ENCODE measurements at regions not wholly inside any gene's neighbourhood (a gene's known extent, or its start where the extent isn't known, plus 50 kb on each side); places are given as distances from the start of the nearest gene placed in this dataset.

- Histone ChIP-seq H3K4me3 (no peak overlapping the region), H3K27ac (no peak overlapping the region)
- no peak for TF ChIP-seq CTCF (IDR thresholded peaks at IDR 0.05)
- no peak for DNase-seq (ENCODE audit: low spot score)
Measured at GRCh38 chr12:18861287-18861858, 123.5 kb downstream of the CAPZA3 start.

GRCh38 chr12:18863769-18864500 is 126.0 kb downstream of the CAPZA3 start:
- DNase-seq (ENCODE audit: low spot score): no peak
- TF ChIP-seq CTCF (IDR thresholded peaks at IDR 0.05): no peak

GRCh38 chr12:18864900-18865561 is 127.1 kb downstream of the CAPZA3 start:
- no peak overlapping the region for H3K4me3 ChIP-seq
- no peak for DNase-seq (ENCODE audit: low spot score)
- TF ChIP-seq CTCF (IDR thresholded peaks at IDR 0.05): no peak
- H3K27ac ChIP-seq: no peak overlapping the region

More at GRCh38 chr12:18863769-18864500, 126.0 kb downstream of the CAPZA3 start:
- H3K4me3 ChIP-seq: no peak overlapping the region
- H3K27ac ChIP-seq: no peak overlapping the region

- no peak for TF ChIP-seq CTCF (IDR thresholded peaks at IDR 0.05)
- no peak for DNase-seq (ENCODE audit: low spot score)
- Histone ChIP-seq H3K4me3 (no peak overlapping the region), H3K27ac (no peak overlapping the region)
Measured at GRCh38 chr12:18868717-18869116, 130.8 kb downstream of the CAPZA3 start.

GRCh38 chr12:18872770-18873169 is 134.9 kb downstream of the CAPZA3 start:
- no peak for TF ChIP-seq CTCF (IDR thresholded peaks at IDR 0.05)
- DNase-seq (ENCODE audit: low spot score): no peak

GRCh38 chr12:18878676-18879180 is 140.8 kb downstream of the CAPZA3 start:
- TF ChIP-seq CTCF (IDR thresholded peaks at IDR 0.05): no peak
- Histone ChIP-seq H3K4me3 (no peak overlapping the region), H3K27ac (no peak overlapping the region)
- no peak for DNase-seq (ENCODE audit: low spot score)

More at GRCh38 chr12:18872770-18873169, 134.9 kb downstream of the CAPZA3 start:
- Histone ChIP-seq H3K27ac (no peak overlapping the region), H3K4me3 (no peak overlapping the region)
